ENCODE measurements at regions not wholly inside any gene's neighbourhood (a gene's known extent, or its start where the extent isn't known, plus 50 kb on each side); places are given as distances from the start of the nearest gene placed in this dataset.

DNA sequence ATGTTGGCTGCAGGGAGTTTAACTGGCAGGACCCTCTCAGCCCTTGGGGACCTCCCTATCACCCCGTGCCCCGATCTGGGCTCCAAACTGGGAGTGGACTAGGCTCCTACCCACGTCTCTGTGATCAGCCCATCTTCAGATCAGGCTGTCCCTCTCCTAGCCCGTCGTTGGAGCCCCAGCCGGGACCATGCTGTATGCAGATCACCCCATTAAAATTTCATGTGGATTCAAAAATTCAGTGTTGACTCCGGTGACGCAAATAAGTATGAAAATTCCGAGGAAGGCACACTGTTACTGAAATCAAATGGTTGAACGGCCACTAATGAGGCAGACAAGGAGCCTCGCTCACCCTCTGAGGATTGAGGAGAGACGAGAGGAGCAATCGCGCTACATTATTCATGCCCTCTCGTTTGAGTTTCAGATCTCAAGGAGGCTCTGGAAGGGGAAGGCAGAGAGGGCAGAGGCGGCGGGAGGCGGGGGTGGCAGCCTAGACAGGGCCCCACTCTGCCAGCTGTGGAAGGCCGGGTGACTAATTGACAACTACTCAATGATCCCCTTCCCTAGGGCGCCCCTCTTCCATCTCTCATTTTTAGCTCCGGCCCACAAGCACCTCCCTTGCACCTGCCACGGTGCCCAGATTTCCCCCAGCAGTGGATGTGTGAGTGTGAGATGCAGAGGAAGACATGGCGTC, 255.4 kb downstream of the MIAT start:
- TF ChIP-seq GATA2 (IDR thresholded peaks at IDR 0.05; ENCODE audit: low read depth, low read length) (no peak), GATA3 (IDR thresholded peaks at IDR 0.05; ENCODE audit: low read depth, low read length) (no peak)

DNA sequence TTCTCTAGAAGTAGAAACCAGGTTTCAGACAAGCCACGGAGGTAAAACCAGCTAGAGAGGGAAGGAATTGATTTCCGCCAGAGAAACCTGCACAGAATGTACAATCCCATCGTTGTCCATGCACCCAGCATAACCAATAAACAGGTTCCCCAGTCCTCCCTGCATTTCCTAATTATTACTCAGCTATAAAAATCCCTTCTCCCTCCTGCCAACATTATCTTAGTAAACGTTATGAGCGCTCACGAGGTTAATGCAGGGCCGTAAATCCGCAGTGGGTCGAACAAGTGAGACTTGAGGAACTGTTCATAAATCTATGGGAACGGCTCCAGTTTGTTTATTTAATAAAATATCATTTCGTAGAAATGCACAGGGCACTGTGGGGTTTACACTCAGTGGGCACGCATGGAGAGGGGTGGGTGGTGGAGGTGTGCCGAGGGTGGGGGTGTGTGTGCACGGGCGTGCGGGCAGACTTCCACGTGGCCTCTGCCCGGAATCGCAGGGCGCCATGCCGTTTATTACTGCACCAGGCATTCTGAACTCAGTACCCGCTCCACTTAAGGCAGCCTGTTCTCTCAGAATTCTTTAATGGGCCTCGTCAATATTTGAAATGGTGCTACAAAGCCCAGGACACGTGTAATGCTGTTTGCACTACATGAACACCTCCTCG, 257.3 kb downstream of the MIAT start:
- TF ChIP-seq GATA2 (IDR thresholded peaks at IDR 0.05; ENCODE audit: low read depth, low read length) (no peak), GATA3 (IDR thresholded peaks at IDR 0.05; ENCODE audit: low read depth, low read length) (no peak)

DNA sequence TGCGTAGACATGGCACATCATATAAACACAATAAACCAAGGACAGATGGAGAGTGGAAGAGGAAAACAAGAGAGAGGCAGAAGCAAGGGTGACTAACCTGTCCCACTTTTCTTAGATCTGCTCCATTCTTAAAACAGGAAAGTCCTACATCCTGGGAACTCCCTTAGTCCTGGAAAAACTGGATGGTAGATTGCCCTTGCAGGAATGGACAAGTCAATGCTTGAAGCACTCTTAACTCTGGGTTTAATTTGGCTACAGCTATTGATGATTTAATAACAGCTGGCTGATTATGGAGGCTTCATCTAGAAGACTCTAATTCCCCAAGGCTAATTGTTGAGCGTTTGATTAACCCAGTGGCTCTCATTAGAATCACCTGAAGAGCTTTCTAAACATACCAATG, 258.8 kb downstream of the MIAT start:
- TF ChIP-seq GATA3 (IDR thresholded peaks at IDR 0.05; ENCODE audit: low read depth, low read length): no peak
- no peak for TF ChIP-seq GATA2 (IDR thresholded peaks at IDR 0.05; ENCODE audit: low read depth, low read length)

DNA sequence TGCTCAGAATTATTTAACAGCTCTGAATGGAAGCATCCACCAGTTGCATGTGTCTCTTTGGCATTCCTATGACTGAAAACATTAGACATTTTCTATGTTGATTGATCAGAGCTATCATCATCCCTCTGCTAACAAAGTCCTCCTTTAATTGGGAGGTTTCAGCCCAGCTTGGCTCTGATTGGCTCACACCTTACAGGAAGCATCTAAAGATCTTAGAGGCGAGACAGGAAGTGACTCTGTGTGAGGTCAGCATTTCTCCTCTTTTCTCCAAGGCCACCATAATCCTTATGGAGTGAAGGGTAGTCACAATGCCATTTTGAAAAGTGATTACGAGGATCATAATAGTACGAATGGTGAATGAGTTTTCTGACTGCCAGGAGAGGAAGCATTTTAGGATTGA, 260.8 kb downstream of the MIAT start:
- TF ChIP-seq GATA2 (IDR thresholded peaks at IDR 0.05; ENCODE audit: low read depth, low read length) (no peak), GATA3 (IDR thresholded peaks at IDR 0.05; ENCODE audit: low read depth, low read length) (no peak)

DNA sequence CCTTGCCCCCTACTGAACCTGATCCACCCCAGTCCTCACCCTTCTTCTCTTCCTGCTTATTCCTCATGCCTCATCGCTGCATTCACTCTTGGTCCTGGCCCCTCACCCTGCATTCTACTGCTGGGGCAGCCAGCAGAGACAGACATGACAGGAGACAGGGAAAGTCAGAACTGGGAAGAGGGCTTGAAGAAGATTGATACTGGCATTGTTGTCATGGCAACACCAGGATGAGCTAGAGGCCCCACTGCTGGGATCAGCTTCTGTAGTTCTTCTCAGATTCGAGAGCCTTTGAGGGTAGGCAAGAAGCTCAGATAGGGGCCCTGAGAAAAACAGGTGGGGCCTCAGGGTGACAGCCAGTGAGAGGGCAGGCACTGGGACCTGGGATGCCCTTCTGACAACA, 264.3 kb downstream of the MIAT start:
- no peak for TF ChIP-seq GATA3 (IDR thresholded peaks at IDR 0.05; ENCODE audit: low read depth, low read length)
- no peak for TF ChIP-seq GATA2 (IDR thresholded peaks at IDR 0.05; ENCODE audit: low read depth, low read length)

DNA sequence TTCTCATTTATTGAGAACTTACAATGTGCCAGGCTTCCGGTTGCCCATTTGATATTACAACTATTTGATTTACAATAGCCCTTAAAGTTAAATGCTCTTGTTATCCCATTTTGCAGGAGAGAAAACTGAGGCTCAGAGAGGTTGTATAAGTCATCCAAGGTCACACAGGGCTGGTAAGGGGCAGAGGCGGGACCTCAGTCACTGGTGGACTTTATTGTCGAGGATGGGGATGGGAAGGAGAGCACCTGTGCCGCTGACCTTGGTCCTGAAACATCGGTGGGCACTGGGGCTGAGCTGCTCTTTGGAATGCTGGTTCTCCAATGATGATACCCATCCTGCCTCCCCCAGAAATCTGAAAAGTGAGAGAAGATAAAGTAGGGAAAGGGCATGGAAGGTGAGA, 265.4 kb downstream of the MIAT start:
- TF ChIP-seq GATA2 (IDR thresholded peaks at IDR 0.05; ENCODE audit: low read depth, low read length): no peak
- no peak for TF ChIP-seq GATA3 (IDR thresholded peaks at IDR 0.05; ENCODE audit: low read depth, low read length)

DNA sequence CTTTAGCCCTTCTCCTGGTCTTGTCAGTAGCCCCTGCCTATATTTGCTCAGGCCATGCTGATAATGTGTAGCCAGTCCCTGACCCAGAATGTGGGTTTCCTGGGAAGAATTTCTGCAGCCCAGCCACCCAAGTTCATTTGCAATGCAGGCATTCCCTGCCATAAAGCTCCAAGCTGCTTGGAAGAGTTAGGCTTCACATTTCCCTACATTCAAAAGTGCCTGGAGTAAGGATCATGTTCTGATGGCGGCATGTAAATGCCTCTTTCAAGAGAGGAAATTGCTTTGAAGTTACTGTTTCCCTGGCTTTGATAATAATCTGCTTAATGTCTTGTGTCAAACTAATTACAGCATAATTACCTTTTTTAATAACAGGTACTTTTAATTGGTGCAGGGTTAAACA, 266.1 kb downstream of the MIAT start:
- no peak for TF ChIP-seq GATA2 (IDR thresholded peaks at IDR 0.05; ENCODE audit: low read depth, low read length)
- TF ChIP-seq GATA3 (IDR thresholded peaks at IDR 0.05; ENCODE audit: low read depth, low read length): no peak

DNA sequence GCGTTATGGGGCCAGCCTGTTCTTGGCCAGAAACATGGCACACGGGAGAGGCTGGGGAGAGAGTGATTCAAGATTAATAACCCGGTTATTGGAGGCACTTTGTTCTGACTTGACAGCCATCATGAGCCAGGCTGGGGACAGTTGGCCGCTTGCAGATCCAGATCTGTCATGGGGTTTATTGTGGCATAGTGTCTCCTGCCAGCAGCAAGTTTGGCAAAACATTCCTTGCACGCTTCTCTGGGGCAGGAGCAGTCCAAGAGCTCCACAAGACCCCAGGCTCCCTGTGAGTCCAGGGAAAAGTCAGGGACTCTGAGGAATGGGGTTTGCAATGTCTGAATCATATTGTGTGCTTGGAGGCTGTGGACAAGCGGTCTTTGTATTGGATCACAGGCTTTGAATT, 270.4 kb downstream of the MIAT start:
- no peak for TF ChIP-seq GATA2 (IDR thresholded peaks at IDR 0.05; ENCODE audit: low read depth, low read length)
- no peak for TF ChIP-seq GATA3 (IDR thresholded peaks at IDR 0.05; ENCODE audit: low read depth, low read length)

DNA sequence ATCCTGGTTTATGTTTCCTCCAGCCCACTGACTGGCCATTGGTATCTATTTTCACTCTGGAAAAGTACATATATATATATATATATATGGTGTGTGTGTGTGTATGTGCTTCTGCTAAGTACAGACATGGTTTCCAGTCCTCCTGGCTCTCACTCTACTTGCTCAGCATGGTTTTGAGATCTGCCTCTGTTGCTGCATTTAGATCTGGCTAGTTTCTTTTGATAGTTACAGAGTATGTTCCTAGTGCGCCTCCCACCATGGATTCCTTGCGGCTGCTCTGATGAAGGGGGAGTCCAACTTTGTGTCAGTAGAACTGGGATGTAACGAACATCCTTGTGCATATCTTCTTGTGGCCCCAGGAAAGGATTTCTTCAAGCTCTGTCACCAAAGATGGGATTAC, 274.1 kb downstream of the MIAT start:
- no peak for TF ChIP-seq GATA3 (IDR thresholded peaks at IDR 0.05; ENCODE audit: low read depth, low read length)
- TF ChIP-seq GATA2 (IDR thresholded peaks at IDR 0.05; ENCODE audit: low read depth, low read length): no peak

DNA sequence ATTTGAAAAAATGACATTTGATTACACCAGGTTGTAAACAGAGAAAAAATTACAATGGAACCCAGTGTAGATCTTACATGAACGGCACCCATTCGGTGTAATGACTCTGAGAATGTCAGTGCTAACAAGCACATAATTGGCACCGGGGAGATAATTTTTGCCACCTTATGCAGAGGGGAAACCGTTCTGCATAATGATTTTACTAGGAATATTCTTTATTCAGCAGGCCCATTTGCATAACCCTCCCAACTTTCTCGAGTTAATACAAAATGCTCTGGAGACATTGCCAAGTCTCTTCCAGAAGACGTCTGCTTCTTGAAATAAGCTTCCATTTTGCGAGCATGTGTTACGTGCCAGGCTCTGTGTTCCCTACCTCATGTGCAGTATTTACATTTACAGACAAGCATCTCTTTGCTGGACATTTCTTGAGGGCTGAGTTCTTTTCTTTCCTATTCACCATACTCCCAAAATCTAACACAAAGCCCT, 275.8 kb downstream of the MIAT start:
- TF ChIP-seq GATA3 (IDR thresholded peaks at IDR 0.05; ENCODE audit: low read depth, low read length) (no peak), GATA2 (IDR thresholded peaks at IDR 0.05; ENCODE audit: low read depth, low read length) (no peak)

DNA sequence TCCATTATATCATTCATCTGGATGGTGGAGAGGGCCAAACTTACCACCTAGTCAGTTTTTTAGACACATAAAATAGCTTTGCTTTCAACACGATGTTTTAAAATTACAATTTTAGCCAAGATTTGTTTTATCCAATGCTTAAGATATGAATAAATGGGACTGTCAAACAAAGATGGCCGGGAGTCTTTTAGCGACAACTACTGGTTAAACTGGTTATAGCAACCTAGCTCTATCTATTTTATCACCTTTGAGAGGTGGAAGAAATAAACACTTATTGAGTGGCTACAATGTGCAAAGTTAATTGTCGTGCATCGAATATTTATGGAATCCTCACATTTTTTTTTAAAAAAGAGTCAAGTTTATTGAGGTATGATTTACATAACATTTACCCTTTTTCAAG, 279.8 kb downstream of the MIAT start:
- TF ChIP-seq GATA3 (IDR thresholded peaks at IDR 0.05; ENCODE audit: low read depth, low read length): no peak
- TF ChIP-seq GATA2 (IDR thresholded peaks at IDR 0.05; ENCODE audit: low read depth, low read length): no peak

DNA sequence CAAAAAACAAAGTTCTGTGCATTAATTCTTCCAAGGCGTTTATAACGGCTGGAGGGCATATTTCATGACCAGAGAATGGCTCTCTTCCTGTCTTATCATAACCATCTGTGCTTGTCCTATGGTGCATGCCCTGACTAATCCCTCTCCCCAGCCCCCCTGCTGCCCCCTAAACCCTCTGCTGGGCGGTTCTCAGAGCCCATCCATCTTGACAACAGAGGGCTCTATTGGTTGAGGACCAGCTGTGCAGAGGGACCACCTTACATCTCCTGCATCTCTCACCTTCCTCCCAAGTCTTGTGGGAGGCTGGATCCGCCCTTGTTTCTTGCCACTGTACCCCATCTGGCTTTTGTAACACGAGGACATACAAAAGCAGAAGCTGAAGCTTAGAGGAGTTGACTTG, 282.1 kb downstream of the MIAT start:
- TF ChIP-seq GATA3 (IDR thresholded peaks at IDR 0.05; ENCODE audit: low read depth, low read length): no peak
- TF ChIP-seq GATA2 (IDR thresholded peaks at IDR 0.05; ENCODE audit: low read depth, low read length): no peak

DNA sequence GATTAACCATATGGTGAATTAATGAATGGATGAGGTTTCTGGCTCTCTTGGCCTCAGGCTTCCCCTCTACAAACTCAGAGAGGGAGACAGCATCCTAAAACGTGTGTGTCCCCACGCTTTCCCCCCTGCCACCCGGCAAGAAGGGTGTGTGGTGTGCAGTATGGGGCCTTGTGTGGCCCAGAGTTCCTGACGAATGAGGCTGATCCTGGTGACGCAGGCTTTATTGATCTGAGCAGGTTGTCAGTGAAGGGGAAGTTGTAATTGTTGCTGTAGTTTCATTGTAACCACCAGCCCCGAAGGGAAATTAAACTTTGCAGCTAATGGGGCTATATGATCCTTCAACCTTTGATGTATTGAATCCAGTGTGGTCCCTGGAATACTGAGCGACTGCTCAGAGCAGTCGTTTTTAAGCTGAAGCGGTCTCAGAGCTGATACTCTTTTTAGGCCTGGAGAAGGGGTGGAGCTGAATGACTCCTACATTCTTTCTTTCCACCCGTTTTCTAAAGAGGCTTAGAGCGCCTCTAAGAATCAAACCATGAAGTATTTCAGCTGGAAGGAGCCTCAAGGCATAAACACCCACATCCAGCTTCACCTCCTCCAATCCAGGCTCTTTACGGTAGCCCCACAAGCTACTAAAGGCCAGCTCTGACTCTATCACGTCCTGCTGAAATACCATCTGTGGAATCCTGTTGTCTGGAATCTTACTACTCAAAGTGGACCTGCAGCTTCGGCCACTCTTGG, 284.7 kb downstream of the MIAT start:
- no peak for TF ChIP-seq GATA3 (IDR thresholded peaks at IDR 0.05; ENCODE audit: low read depth, low read length)
- TF ChIP-seq GATA2 (IDR thresholded peaks at IDR 0.05; ENCODE audit: low read depth, low read length): no peak

DNA sequence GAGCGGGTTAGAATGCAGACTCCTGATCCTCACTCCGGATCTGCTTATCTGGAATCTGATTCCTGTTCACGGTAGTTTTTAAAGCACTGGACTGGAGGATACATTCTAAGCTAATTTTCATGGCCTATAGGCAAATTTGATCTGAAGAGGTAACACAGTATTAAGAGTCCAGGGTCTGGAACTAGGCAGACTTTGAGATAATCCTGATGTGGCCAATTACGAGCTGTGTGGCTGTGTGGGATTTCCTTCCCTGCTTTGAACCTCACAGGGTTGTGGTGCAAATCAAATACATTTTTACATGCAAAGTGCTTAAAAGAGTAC, 285.2 kb downstream of the MIAT start:
- TF ChIP-seq GATA2 (IDR thresholded peaks at IDR 0.05; ENCODE audit: low read depth, low read length) (peak; percentile 90), GATA3 (IDR thresholded peaks at IDR 0.05; ENCODE audit: low read depth, low read length) (peak; percentile 69)

DNA sequence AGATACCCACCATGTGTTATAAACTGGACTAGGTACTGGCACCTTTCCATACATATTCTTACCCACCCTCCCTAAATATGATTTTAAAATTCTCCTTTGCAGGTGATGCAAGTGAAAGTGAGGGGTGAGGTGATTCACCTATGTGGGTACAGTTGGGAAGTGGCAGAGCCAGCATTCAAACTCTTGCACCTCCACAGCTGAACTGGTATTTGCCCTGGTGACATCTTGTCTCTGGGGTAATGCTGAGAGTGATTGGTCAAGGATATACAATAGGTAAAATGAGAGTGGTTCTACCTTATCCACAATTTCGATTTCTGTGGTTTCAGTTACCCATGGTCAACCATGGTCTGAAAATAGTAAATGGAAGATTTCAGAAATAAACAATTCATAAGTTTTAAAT, 288.2 kb downstream of the MIAT start:
- TF ChIP-seq GATA2 (IDR thresholded peaks at IDR 0.05; ENCODE audit: low read depth, low read length) (no peak), GATA3 (IDR thresholded peaks at IDR 0.05; ENCODE audit: low read depth, low read length) (no peak)
